ENCODE measurements at regions not wholly inside any gene's neighbourhood (a gene's known extent, or its start where the extent isn't known, plus 50 kb on each side); places are given as distances from the start of the nearest gene placed in this dataset.
"Not testable (repeated sequence)": the region's sequence is repeated elsewhere in the genome, so short reads cannot be mapped to it uniquely, and the experiment has no call there.

GRCh38 chrX:122220644-122221373 is 963.3 kb upstream of the GRIA3 start:
- H3K27ac ChIP-seq (ENCODE audit: low read depth in 1 of 2, low read length in 2 of 2) = no peak overlapping the region
- Mint-ChIP-seq H3K4me3 (no peak overlapping the region), H3K27me3 (ENCODE audit: low read depth in 3 of 3) (peaks cover 9 to 15% (median 9%) of the 10 kb centered on the region in 3 donors), H3K9me3 (peaks cover 0 to 17% (median 5%) of the 10 kb centered on the region in 7 donors), H3K4me1 (no peaks in the 10 kb centered on the region), H3K27ac (no peak overlapping the region), H3K36me3 (no peaks in the 10 kb centered on the region)
- H3K36me3 ChIP-seq (replicated peaks in 1 of 2; ENCODE audit: control insufficient read depth in 1 of 2, insufficient read depth in 2 of 2, low read length in 2 of 2) = no peaks in the 10 kb centered on the region
- no peak for TF ChIP-seq CTCF (IDR thresholded peaks at IDR 0.05)
- H3K4me2 ChIP-seq (replicated peaks; ENCODE audit: extremely low read depth, low read length, poor library complexity, severe bottlenecking) = no peak overlapping the region
- intact Hi-C loops (cut with micrococcal nuclease) = no loop called here
- H3K4me3 ChIP-seq (replicated peaks in 1 of 3; ENCODE audit: low read depth in 2 of 3, low read length in 3 of 3) = no peak overlapping the region
- peaks cover 0 to 4% of the 10 kb centered on the region in 2 donors for H3K9me3 ChIP-seq (replicated peaks in 1 of 2; ENCODE audit: control insufficient read depth in 1 of 2, insufficient read depth in 1 of 2, low read length in 2 of 2)
- H3K79me2 ChIP-seq (ENCODE audit: insufficient read depth, low read length) = no peaks in the 10 kb centered on the region
- no peak overlapping the region for H2AFZ ChIP-seq (ENCODE audit: insufficient read depth, low read depth, low read length, poor library complexity, severe bottlenecking)
- H3K9ac ChIP-seq (ENCODE audit: insufficient read depth, low read length, poor library complexity, severe bottlenecking) = no peak overlapping the region
- H3K27me3 ChIP-seq (ENCODE audit: control insufficient read depth in 2 of 2, insufficient read depth in 2 of 2, low read length in 2 of 2) = no peaks in the 10 kb centered on the region
- WGBS (ENCODE audit: insufficient coverage) = 86% methylated on average over 1 of the region's 3 CpGs
- DNase-seq = no peak
- H3K4me1 ChIP-seq (ENCODE audit: control insufficient read depth in 1 of 2, insufficient read depth in 2 of 2, low read length in 2 of 2) = no peaks in the 10 kb centered on the region
- H4K20me1 ChIP-seq (ENCODE audit: insufficient read depth, low read length) = no peaks in the 10 kb centered on the region

GRCh38 chrX:122221810-122222209 is 962.3 kb upstream of the GRIA3 start:
- Mint-ChIP-seq H3K9me3 (peaks cover 0 to 21% (median 5%) of the 10 kb centered on the region in 7 donors), H3K27me3 (ENCODE audit: low read depth in 3 of 3) (peaks cover 9 to 15% (median 9%) of the 10 kb centered on the region in 3 donors)
- intact Hi-C loops (cut with micrococcal nuclease); H3K79me2 ChIP-seq (ENCODE audit: insufficient read depth, low read length); H3K9me3 ChIP-seq (replicated peaks in 1 of 2; ENCODE audit: control insufficient read depth in 1 of 2, insufficient read depth in 1 of 2, low read length in 2 of 2); H3K9ac ChIP-seq (ENCODE audit: insufficient read depth, low read length, poor library complexity, severe bottlenecking); H4K20me1 ChIP-seq (ENCODE audit: insufficient read depth, low read length); H3K4me1 ChIP-seq (ENCODE audit: control insufficient read depth in 1 of 2, insufficient read depth in 2 of 2, low read length in 2 of 2); DNase-seq; H3K27me3 ChIP-seq (ENCODE audit: control insufficient read depth in 2 of 2, insufficient read depth in 2 of 2, low read length in 2 of 2); H3K27ac ChIP-seq (ENCODE audit: low read depth in 1 of 2, low read length in 2 of 2); H3K4me2 ChIP-seq (replicated peaks; ENCODE audit: extremely low read depth, low read length, poor library complexity, severe bottlenecking); H3K27ac Mint-ChIP-seq; H3K4me3 ChIP-seq (replicated peaks in 1 of 3; ENCODE audit: low read depth in 2 of 3, low read length in 3 of 3); H3K36me3 ChIP-seq (replicated peaks in 1 of 2; ENCODE audit: control insufficient read depth in 1 of 2, insufficient read depth in 2 of 2, low read length in 2 of 2); H3K4me3 Mint-ChIP-seq; H3K36me3 Mint-ChIP-seq; H2AFZ ChIP-seq (ENCODE audit: insufficient read depth, low read depth, low read length, poor library complexity, severe bottlenecking); H3K4me1 Mint-ChIP-seq: not testable (repeated sequence)
- 25% methylated on average over 2 of the region's 4 CpGs for WGBS (ENCODE audit: insufficient coverage)

GRCh38 chrX:122224137-122224536 is 959.9 kb upstream of the GRIA3 start:
- H3K79me2 ChIP-seq (ENCODE audit: insufficient read depth, low read length); H3K27ac ChIP-seq (ENCODE audit: low read depth in 1 of 2, low read length in 2 of 2); H3K36me3 Mint-ChIP-seq; H3K4me3 ChIP-seq (replicated peaks in 1 of 3; ENCODE audit: low read depth in 2 of 3, low read length in 3 of 3); H3K27ac Mint-ChIP-seq; H3K4me3 Mint-ChIP-seq; H2AFZ ChIP-seq (ENCODE audit: insufficient read depth, low read depth, low read length, poor library complexity, severe bottlenecking); H3K4me1 ChIP-seq (ENCODE audit: control insufficient read depth in 1 of 2, insufficient read depth in 2 of 2, low read length in 2 of 2); H3K9ac ChIP-seq (ENCODE audit: insufficient read depth, low read length, poor library complexity, severe bottlenecking); H3K9me3 ChIP-seq (replicated peaks in 1 of 2; ENCODE audit: control insufficient read depth in 1 of 2, insufficient read depth in 1 of 2, low read length in 2 of 2); H3K4me2 ChIP-seq (replicated peaks; ENCODE audit: extremely low read depth, low read length, poor library complexity, severe bottlenecking); H3K36me3 ChIP-seq (replicated peaks in 1 of 2; ENCODE audit: control insufficient read depth in 1 of 2, insufficient read depth in 2 of 2, low read length in 2 of 2); DNase-seq; H4K20me1 ChIP-seq (ENCODE audit: insufficient read depth, low read length); H3K4me1 Mint-ChIP-seq; intact Hi-C loops (cut with micrococcal nuclease); H3K27me3 ChIP-seq (ENCODE audit: control insufficient read depth in 2 of 2, insufficient read depth in 2 of 2, low read length in 2 of 2): not testable (repeated sequence)
- Mint-ChIP-seq H3K27me3 (ENCODE audit: low read depth in 3 of 3) (peaks cover 9 to 16% (median 9%) of the 10 kb centered on the region in 3 donors), H3K9me3 (peaks cover 0 to 25% (median 5%) of the 10 kb centered on the region in 7 donors)
- no CpG with 5 or more reads among the region's 9 CpGs for WGBS (ENCODE audit: insufficient coverage)

Measured in CD14-positive monocyte (primary cell).